Right kidney (tissue), 1 donor: ENCODE measurements at regions not wholly inside any gene's neighbourhood (a gene's known extent, or its start where the extent isn't known, plus 50 kb on each side); places are given as distances from the start of the nearest gene placed in this dataset.

Experiments
- DNase-seq: peaks from one replicate; pipeline ENCODE4 v3.0.0-alpha.2; 2016

DNA sequence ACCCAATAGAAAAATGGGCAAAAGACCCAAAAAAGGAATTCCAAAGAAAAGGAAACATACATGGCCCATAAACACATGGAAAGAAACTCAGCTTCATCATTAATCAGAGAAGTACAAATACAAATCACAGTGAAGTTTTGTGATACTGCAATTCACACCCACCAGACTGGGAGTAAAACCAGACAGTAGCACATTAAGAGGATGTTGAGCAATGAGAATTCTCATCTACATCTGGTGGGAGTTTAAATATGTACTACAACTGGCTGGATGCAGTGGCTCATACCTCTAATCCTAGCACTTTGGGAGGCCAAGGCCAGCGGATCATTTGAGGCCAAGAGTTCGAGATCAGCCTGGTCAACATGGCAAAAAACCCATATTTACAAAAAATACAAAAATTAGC is 125.7 kb upstream of the PHACTR1 start:
- DNase-seq: no peak

- no peak for DNase-seq
Measured at GRCh38 chr6:12592634-12593033, 123.9 kb upstream of the PHACTR1 start.

GRCh38 chr6:12593771-12594529 is 122.6 kb upstream of the PHACTR1 start:
- DNase-seq: no peak

- no peak for DNase-seq
Measured at GRCh38 chr6:12594530-12594893, 122.1 kb upstream of the PHACTR1 start.

GRCh38 chr6:12595161-12595811 is 121.3 kb upstream of the PHACTR1 start:
- no peak for DNase-seq

DNA sequence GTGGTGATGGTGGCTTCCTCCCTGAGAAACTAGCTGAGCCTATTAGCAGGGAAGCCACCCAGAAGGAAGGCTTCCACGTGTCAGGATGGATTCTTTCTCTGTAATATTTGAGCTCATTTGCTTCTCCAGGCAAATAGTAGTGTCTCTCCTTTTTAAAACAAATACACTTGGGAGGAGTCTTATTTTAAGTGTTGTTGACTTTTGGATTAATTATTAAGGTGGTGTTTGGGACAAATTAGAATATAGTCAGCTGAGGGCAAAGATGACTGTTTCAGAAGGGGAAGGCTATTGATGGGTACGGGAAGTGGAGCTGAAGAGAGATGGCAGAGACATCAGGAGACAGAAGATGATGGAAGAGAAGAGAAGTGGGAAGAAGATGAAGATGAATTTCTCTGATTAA is 119.8 kb upstream of the PHACTR1 start:
- DNase-seq: no peak

DNA sequence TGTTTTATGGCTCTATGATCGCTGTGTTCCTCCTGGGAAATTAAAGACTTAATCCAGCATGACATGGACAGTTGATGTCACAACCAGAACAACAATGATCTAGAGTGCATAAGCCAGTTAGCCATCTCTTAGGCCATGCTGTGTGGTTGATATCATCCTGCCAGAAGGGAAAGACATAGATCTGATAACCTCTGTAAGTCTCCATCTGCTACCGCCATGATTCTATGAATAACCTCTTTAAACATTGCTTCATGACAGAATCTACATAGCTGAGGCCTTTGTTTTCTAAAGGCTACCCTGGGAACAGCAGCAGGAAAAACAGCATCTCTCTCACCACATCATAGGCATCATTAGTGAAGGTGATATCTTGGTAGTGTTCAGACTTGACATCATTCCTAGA is 117.6 kb upstream of the PHACTR1 start:
- no peak for DNase-seq

DNA sequence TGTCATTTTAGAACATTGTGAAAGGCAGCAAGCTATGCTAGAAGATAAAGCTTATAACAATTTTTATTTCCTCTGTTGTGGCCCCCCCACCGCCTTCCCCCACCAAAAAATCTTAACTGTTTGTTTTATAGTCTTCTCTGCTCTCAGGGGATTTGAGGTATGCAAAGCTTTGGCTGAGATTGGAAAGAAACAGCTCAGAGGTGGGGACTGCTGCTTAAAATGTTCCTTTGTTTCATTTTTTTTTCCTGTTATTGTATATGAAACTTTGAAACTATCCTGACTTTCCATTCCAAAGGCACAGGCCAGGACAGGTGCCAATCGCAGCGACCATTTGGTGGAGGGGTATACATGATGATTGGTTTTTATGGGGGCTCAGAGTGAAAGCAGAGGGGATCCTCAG is 114.7 kb upstream of the PHACTR1 start:
- no peak for DNase-seq

- no peak for DNase-seq
Measured at GRCh38 chr6:12602342-12602741, 114.2 kb upstream of the PHACTR1 start.

GRCh38 chr6:12602951-12603672 is 113.5 kb upstream of the PHACTR1 start:
- DNase-seq: no peak

- DNase-seq: no peak
Measured at GRCh38 chr6:12603673-12604049, 112.9 kb upstream of the PHACTR1 start.

GRCh38 chr6:12605888-12606345 is 110.7 kb upstream of the PHACTR1 start:
- no peak for DNase-seq

- no peak for DNase-seq
Measured at GRCh38 chr6:12606616-12607015, 110.0 kb upstream of the PHACTR1 start.

DNA sequence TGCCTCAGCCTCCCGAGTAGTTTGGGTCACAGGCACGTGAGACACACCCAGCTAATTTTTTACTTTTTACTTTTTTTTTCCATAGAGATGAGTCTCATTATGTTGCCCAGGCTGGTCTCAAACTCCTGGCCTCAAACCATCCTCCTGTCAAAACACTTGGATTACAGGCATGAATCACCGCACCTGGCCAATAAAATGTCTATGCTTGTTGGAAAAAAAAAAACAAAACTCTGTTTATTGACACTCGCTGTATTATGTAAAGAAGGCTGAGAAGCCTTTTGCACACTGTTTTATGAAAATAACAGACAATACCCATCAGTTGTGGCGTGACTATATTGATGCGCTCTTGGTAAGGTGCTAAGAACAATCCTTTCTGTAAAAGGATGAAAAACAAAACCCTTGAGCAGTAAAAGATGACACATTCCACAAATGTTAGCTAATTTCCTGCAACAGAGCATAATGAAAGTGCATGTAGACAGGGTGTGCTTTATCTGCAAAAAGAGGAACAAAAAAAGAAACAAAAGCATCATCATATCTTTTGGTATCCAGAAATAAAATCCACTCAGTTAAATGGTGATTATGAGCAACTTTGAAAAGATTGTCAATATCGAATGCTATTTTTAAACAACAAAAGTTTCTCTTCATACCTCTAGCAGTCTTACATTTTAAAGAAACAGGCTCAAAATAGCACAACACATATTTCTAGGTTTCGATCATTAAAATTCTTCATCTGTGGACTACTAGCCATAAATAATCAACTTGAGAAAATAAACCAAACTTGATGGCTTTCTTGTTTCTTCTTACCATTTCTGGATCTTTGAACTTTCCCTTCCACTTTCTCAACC is 108.3 kb upstream of the PHACTR1 start:
- DNase-seq: no peak

- DNase-seq: no peak
Measured at GRCh38 chr6:12608874-12609273, 107.7 kb upstream of the PHACTR1 start.

GRCh38 chr6:12609751-12610150 is 106.8 kb upstream of the PHACTR1 start:
- DNase-seq: no peak

GRCh38 chr6:12610862-12611261 is 105.7 kb upstream of the PHACTR1 start:
- no peak for DNase-seq

- DNase-seq: no peak
Measured at GRCh38 chr6:12613811-12614210, 102.8 kb upstream of the PHACTR1 start.

DNA sequence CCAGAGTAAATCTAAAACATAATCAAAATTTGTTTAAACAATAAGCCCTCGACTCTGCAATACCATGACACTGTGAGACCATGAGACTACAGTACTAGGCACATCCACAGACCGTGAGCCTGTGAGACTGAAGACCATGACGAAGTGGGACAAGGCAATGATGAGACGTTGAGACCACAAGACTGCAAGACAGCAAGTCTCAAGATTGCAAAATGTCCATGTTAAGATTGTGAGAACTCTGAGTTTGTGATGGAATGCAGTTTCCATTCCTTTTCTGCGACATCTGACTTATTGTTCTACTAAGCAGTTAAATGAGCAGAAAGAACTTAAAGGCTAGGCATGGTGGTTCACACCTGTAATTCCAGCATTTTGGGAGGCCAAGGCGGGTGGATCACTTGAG is 102.1 kb upstream of the PHACTR1 start:
- DNase-seq: no peak

- DNase-seq: no peak
Measured at GRCh38 chr6:12618296-12618695, 98.3 kb upstream of the PHACTR1 start.

DNA sequence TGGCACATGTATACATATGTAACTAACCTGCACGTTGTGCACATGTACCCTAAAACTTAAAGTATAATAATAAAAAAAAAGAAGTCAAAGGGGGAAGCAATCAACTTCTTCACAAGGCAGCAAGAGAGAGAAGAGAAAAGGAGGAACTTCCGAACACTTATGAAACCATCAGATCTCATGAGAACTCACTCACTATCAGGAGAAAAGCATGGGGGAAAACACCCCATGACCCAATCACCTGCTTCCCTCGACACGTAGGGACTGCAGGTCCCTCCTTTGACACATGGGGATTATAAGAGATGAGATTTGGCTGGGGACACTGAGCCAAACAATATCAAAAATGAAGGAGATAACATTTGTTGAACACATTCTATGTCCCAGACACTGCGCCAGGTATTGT is 94.8 kb upstream of the PHACTR1 start:
- no peak for DNase-seq

- no peak for DNase-seq
Measured at GRCh38 chr6:12622566-12622965, 94.0 kb upstream of the PHACTR1 start.
